ENCODE measurements at regions not wholly inside any gene's neighbourhood (a gene's known extent, or its start where the extent isn't known, plus 50 kb on each side); places are given as distances from the start of the nearest gene placed in this dataset.

- no peak for DNase-seq
These were observed 82.4 kb upstream of the ZIC3 start for GRCh38 chrX:137483554-137483953.

- DNase-seq = no peak
These were observed 83.8 kb upstream of the ZIC3 start for GRCh38 chrX:137482136-137482535.

GRCh38 chrX:137479386-137479785, 86.5 kb upstream of the ZIC3 start:
- DNase-seq = peak; percentile 41 to 57

- DNase-seq = no peak
These were observed 124.2 kb upstream of the ZIC3 start for GRCh38 chrX:137441711-137442110.

GRCh38 chrX:137432609-137433008, 133.3 kb upstream of the ZIC3 start:
- no peak for DNase-seq

- DNase-seq = no peak
These were observed 134.0 kb upstream of the ZIC3 start for GRCh38 chrX:137431693-137432488.

GRCh38 chrX:137430984-137431475, 134.9 kb upstream of the ZIC3 start:
- no peak for DNase-seq

- DNase-seq = no peak
These were observed 135.6 kb upstream of the ZIC3 start for GRCh38 chrX:137430301-137430700.

- no peak for DNase-seq
These were observed 136.9 kb upstream of the ZIC3 start for GRCh38 chrX:137428766-137429591.

GRCh38 chrX:137428221-137428661, 137.7 kb upstream of the ZIC3 start:
- DNase-seq = no peak

- DNase-seq = no peak
These were observed 138.1 kb upstream of the ZIC3 start for GRCh38 chrX:137427816-137428215.

GRCh38 chrX:137427426-137427778, 138.5 kb upstream of the ZIC3 start:
- DNase-seq = no peak

GRCh38 chrX:137426695-137427425, 139.1 kb upstream of the ZIC3 start:
- no peak for DNase-seq

- no peak for DNase-seq
These were observed 139.9 kb upstream of the ZIC3 start for GRCh38 chrX:137425986-137426385.

- DNase-seq = no peak
These were observed 140.5 kb upstream of the ZIC3 start for GRCh38 chrX:137425273-137425902.

- no peak for DNase-seq
These were observed 141.2 kb upstream of the ZIC3 start for GRCh38 chrX:137424679-137425078.

GRCh38 chrX:137423241-137423640, 142.7 kb upstream of the ZIC3 start:
- no peak for DNase-seq

GRCh38 chrX:137418086-137418485, 147.8 kb upstream of the ZIC3 start:
- DNase-seq = no peak

- no peak for DNase-seq
These were observed 152.7 kb upstream of the ZIC3 start for GRCh38 chrX:137413190-137413589.

- no peak for DNase-seq
These were observed 160.3 kb upstream of the ZIC3 start for GRCh38 chrX:137405449-137406140.

GRCh38 chrX:137401092-137401491, 164.8 kb upstream of the ZIC3 start:
- no peak for DNase-seq

- no peak for DNase-seq
These were observed 178.3 kb upstream of the ZIC3 start for GRCh38 chrX:137387646-137388045.

All from SHP77 (cell line).